ENCODE measurements at regions not wholly inside any gene's neighbourhood (a gene's known extent, or its start where the extent isn't known, plus 50 kb on each side); places are given as distances from the start of the nearest gene placed in this dataset.

DNA sequence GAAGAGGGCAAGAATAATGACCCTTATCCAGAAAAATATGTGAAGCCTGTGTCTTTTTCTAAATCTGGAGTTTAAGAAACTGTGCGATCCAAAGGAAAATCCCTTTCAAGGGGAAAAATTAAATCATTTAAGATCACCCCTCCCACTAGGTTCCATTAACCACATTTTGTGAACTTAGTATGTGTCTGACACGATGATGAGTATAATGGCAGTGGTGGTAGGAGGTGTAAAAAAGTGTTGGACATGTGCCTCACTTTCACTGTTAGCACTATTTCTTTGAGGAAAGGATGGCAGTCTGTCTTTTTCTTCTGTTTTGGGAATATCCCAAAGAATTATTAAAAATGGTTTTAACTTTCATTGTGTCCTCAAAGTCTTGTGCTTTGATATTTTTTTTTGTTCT is 392.3 kb upstream of the CITED2 start:
- TF ChIP-seq, protein P1, sequence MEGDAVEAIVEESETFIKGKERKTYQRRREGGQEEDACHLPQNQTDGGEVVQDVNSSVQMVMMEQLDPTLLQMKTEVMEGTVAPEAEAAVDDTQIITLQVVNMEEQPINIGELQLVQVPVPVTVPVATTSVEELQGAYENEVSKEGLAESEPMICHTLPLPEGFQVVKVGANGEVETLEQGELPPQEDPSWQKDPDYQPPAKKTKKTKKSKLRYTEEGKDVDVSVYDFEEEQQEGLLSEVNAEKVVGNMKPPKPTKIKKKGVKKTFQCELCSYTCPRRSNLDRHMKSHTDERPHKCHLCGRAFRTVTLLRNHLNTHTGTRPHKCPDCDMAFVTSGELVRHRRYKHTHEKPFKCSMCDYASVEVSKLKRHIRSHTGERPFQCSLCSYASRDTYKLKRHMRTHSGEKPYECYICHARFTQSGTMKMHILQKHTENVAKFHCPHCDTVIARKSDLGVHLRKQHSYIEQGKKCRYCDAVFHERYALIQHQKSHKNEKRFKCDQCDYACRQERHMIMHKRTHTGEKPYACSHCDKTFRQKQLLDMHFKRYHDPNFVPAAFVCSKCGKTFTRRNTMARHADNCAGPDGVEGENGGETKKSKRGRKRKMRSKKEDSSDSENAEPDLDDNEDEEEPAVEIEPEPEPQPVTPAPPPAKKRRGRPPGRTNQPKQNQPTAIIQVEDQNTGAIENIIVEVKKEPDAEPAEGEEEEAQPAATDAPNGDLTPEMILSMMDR (conservative IDR thresholded peaks at IDR 0.05) = no peak
- TF ChIP-seq EZH2 (IDR thresholded peaks at IDR 0.05; ENCODE audit: low read depth) = no peak

All from PC-9 (cell line).